NCI-H2227 (cell line): ENCODE measurements at regions not wholly inside any gene's neighbourhood (a gene's known extent, or its start where the extent isn't known, plus 50 kb on each side); places are given as distances from the start of the nearest gene placed in this dataset.

ENCODE experiments used
- DNase-seq: peaks from one replicate; lab custom pipeline; 2025; ENCODE audit not compliant: unreplicated experiment; lab: John Stamatoyannopoulos, UW

GRCh38 chr3:63043631-63044030, 168.4 kb upstream of the CADPS start:
- DNase-seq: no peak

- DNase-seq: no peak
Measured at GRCh38 chr3:63046152-63046551, 170.9 kb upstream of the CADPS start.

GRCh38 chr3:63046580-63046979, 171.4 kb upstream of the CADPS start:
- DNase-seq: no peak

GRCh38 chr3:63047068-63047467, 171.9 kb upstream of the CADPS start:
- DNase-seq: no peak

- no peak for DNase-seq
Measured at GRCh38 chr3:63048367-63049326, 173.4 kb upstream of the CADPS start.

- no peak for DNase-seq
Measured at GRCh38 chr3:63050548-63051177, 175.4 kb upstream of the CADPS start.

- DNase-seq: no peak
Measured at GRCh38 chr3:63051920-63052319, 176.7 kb upstream of the CADPS start.

- no peak for DNase-seq
Measured at GRCh38 chr3:63056932-63057331, 181.7 kb upstream of the CADPS start.

- no peak for DNase-seq
Measured at GRCh38 chr3:63060412-63060811, 185.2 kb upstream of the CADPS start.

GRCh38 chr3:63061449-63061848, 186.2 kb upstream of the CADPS start:
- no peak for DNase-seq

- DNase-seq: no peak
Measured at GRCh38 chr3:63064209-63064755, 189.1 kb upstream of the CADPS start.

GRCh38 chr3:63067999-63068645, 192.9 kb upstream of the CADPS start:
- DNase-seq: no peak

- DNase-seq: no peak
Measured at GRCh38 chr3:63069806-63070475, 194.7 kb upstream of the CADPS start.

GRCh38 chr3:63070476-63070810, 195.2 kb upstream of the CADPS start:
- no peak for DNase-seq

- DNase-seq: no peak
Measured at GRCh38 chr3:63076357-63076756, 201.1 kb upstream of the CADPS start.

GRCh38 chr3:63086190-63086589, 191.9 kb upstream of the SYNPR start:
- no peak for DNase-seq

- no peak for DNase-seq
Measured at GRCh38 chr3:63089007-63089750, 188.9 kb upstream of the SYNPR start.

GRCh38 chr3:63089751-63090132, 188.4 kb upstream of the SYNPR start:
- no peak for DNase-seq

GRCh38 chr3:63090656-63091055, 187.5 kb upstream of the SYNPR start:
- DNase-seq: no peak

GRCh38 chr3:63092515-63092914, 185.6 kb upstream of the SYNPR start:
- DNase-seq: no peak
